ACC112 (cell line): ENCODE measurements at regions not wholly inside any gene's neighbourhood (a gene's known extent, or its start where the extent isn't known, plus 50 kb on each side); places are given as distances from the start of the nearest gene placed in this dataset.
"Not testable (repeated sequence)": the region's sequence is repeated elsewhere in the genome, so short reads cannot be mapped to it uniquely, and the experiment has no call there.

Experiments
- H2AFZ ChIP-seq: fragments of 200-600 bp; sonication (generic); one replicate; pipeline ENCODE4 v1.6.0; 2017; ENCODE audit warnings: antibody characterized with exemption, low read length; ENCODE audit not compliant: unreplicated experiment
- H3K27ac ChIP-seq: fragments of 200-600 bp; sonication (generic); 2 replicates; pipeline ENCODE4 v1.5.1; 2014; ENCODE audit warnings: low read depth, mild to moderate bottlenecking, antibody characterized with exemption, low read length, moderate library complexity
- H3K27me3 ChIP-seq: fragments of 200-600 bp; sonication (generic); 2 replicates; pipeline ENCODE4 v1.6.1; 2014; ENCODE audit warnings: mild to moderate bottlenecking, antibody characterized with exemption, low read length, moderate library complexity, mixed read lengths; ENCODE audit not compliant: insufficient read depth
- H3K36me3 ChIP-seq: fragments of 200-600 bp; sonication (generic); 2 replicates; pipeline ENCODE4 v1.6.1; 2016; ENCODE audit warnings: mild to moderate bottlenecking, antibody characterized with exemption, low read length, moderate library complexity, mixed read lengths; ENCODE audit not compliant: insufficient read depth
- H3K4me1 ChIP-seq: fragments of 200-600 bp; sonication (generic); one replicate; pipeline ENCODE4 v1.6.1; 2016; ENCODE audit warnings: low read length, mixed read lengths; ENCODE audit not compliant: insufficient read depth, unreplicated experiment, control insufficient read depth
- H3K4me3 ChIP-seq: fragments of 200-600 bp; sonication (generic); 2 replicates; pipeline ENCODE4 v1.5.1; 2014; ENCODE audit warnings: mild to moderate bottlenecking, low read depth, low read length
- H3K79me2 ChIP-seq: fragments of 200-600 bp; sonication (generic); one replicate; pipeline ENCODE4 v1.6.0; 2016; ENCODE audit warnings: low read length; ENCODE audit not compliant: control insufficient read depth, unreplicated experiment, insufficient read depth

DNA sequence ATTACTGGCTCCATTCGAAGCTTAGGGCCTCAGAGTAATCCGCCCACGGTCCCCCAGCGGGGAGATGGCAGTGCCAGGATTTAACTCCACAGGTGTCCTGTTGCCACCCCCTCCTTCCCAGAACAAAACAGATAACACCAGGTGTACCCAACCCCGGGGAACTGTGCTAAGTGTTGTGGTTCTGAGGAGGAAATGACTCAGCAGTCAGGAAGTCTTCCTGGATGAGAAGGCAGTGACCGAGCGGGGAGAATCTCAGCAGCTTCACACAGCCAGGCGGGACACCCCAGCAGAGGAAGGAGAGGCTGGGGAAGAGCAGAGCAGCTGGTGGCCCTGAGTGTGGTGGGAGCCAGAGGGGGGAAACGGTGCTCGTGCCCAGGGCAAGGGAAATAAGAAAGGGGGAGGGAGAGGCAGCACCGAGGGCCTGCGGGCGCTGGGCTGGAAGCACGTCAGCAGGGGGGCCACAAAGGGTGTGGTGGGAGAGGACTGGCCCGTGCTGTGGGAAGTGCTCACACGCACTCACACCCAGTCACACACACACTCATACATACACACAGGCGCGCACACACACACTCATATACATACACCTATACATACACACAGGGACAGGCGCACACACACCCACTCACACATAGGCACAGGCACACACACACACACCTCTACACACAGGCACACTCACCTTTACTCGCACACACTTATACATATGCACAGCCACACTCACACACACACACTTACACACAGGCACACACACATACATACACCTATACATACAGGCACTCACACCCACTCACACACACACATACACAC is 59.8 kb upstream of the CHST15 start:
- Histone ChIP-seq H3K4me3 (no peak overlapping the region), H3K36me3 (no peaks in the 10 kb centered on the region), H3K27ac (peak overlapping the region; percentile 65), H3K79me2 (no peaks in the 10 kb centered on the region), H2AFZ (no peak overlapping the region), H3K27me3 (no peaks in the 10 kb centered on the region), H3K4me1 (peaks cover 35% of the 10 kb centered on the region)

DNA sequence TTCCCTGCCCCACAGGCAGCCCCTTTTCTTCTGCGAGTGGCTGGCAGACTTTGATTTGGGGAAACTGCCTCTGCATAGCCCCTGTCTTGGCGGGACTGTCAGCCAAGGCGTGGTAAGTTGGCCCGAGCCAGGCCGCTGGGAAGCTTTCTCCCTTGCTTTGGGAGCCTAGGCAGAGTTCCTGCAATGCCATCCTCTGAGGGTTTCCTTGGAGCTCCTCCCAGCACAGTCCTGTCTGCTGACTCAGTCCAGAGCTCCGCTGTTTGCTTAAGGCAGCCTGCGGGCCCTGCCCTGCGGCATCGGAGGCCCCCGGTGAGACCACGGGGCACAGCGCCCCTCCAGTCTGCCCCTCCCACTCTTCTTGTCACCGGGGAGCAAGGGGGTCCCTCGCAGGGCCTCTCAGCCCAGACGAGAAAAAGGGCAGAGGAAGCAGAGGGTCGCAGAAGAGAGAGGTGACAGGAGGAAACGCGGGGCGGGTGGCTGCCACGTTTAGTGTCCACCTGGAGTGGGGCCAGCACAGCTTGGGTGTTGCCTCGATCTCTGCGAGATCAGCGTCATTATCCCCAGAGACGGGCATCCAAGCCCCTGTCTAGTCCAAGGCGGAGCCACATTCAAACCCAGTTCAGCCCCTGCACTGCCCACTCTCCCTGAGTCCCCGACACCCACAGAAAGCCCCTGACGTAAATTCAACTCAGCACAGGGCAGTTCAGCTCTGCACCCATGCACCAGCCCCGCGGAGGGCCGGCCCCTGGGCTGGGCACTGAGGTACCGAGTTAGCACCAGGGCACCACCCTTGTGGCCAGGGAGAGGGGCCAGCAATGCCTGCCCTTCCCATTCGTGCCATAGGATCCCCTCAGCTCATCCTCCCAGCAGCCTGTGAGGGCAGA is 59.0 kb upstream of the CHST15 start:
- H3K36me3 ChIP-seq: no peaks in the 10 kb centered on the region
- no peaks in the 10 kb centered on the region for H3K27me3 ChIP-seq
- no peaks in the 10 kb centered on the region for H3K79me2 ChIP-seq
- peak overlapping the region; percentile 65 for H3K27ac ChIP-seq
- peak overlapping the region; percentile 48 for H2AFZ ChIP-seq
- H3K4me3 ChIP-seq: no peak overlapping the region
- H3K4me1 ChIP-seq: peaks cover 35% of the 10 kb centered on the region

DNA sequence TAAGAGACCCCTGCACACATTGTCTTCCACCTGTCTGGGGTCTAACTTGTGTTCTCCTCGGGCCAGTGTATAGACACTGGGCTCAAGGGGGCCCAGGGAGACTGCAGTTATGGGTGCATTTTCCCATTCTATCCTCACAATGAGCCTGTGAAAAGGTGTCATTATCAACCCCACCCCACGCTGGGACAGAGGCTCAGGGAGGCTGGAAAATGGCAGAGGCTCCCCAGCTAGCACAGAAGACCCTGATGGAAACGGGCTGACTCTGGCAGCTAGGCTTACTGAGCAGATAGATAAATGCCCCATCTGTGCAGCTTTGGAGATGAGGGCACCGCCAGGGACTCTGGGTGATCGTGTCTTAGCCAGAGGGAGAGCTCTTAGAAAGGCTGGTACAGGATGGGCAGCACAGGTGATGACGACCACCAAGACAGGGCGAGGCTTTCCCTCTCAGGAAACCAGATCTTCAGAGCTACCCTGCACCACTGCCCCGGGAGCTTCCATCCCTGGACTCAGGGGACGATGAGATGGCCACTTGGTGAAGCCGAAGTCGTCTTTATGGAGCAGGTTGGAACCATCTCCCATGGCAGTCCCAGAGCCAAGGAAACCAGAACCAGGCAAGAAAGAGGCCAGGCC is 58.2 kb upstream of the CHST15 start:
- H2AFZ ChIP-seq: no peak overlapping the region
- H3K4me3 ChIP-seq: no peak overlapping the region
- H3K36me3 ChIP-seq: no peaks in the 10 kb centered on the region
- no peaks in the 10 kb centered on the region for H3K79me2 ChIP-seq
- H3K27me3 ChIP-seq: no peaks in the 10 kb centered on the region
- no peak overlapping the region for H3K27ac ChIP-seq
- H3K4me1 ChIP-seq: peaks cover 33% of the 10 kb centered on the region

GRCh38 chr10:124150807-124151417 is 57.5 kb upstream of the CHST15 start:
- Histone ChIP-seq H3K36me3 (no peaks in the 10 kb centered on the region), H2AFZ (no peak overlapping the region), H3K79me2 (no peaks in the 10 kb centered on the region), H3K27ac (no peak overlapping the region), H3K27me3 (no peaks in the 10 kb centered on the region), H3K4me1 (peaks cover 26% of the 10 kb centered on the region), H3K4me3 (no peak overlapping the region)

GRCh38 chr10:124150189-124150806 is 56.9 kb upstream of the CHST15 start:
- H3K79me2 ChIP-seq: no peaks in the 10 kb centered on the region
- H2AFZ ChIP-seq: no peak overlapping the region
- no peaks in the 10 kb centered on the region for H3K36me3 ChIP-seq
- no peak overlapping the region for H3K4me3 ChIP-seq
- H3K27ac ChIP-seq: no peak overlapping the region
- H3K4me1 ChIP-seq: peaks cover 27% of the 10 kb centered on the region
- no peaks in the 10 kb centered on the region for H3K27me3 ChIP-seq

DNA sequence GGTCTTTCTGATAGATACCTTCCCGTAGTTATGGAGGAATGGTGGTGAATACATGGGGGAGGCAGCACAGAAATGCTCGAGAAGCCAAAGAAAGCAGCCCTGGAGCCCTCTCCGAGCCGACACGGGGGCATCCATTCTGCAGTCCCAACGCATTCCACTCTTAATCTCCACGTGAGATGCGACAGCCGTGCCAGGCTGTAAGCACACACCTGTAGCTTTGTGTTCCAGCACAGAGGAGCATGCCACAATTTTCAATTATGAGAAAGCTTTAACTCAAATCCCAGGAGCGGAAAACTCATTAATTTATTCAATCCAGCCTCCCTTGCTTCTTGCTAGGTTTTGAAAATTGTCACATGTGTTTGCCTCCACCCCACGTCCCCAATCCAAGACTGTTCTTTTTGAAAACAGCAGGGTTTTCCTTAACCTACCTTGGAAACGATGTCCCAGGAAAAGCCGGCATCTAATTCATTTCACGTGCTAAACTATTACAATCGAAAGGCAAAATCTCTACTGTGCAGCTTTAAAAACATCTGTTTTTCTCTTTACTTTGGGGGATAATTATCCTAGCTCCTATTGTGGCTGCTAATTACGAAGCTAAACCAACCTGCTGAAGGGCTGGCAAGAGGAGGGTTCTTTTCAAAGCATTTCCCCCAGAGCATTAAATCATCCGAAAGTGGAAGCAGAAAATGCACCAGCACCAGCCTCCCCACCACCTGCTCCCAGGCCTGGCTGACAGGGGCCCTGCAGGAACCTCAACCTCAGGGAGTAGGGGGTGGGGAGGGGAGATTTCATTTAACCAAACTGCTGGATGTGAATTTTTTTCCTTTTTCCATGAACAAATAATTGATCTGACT is 56.0 kb upstream of the CHST15 start:
- H3K27ac ChIP-seq: no peak overlapping the region
- H3K4me3 ChIP-seq: no peak overlapping the region
- peaks cover 33% of the 10 kb centered on the region for H3K4me1 ChIP-seq
- no peaks in the 10 kb centered on the region for H3K36me3 ChIP-seq
- H3K79me2 ChIP-seq: no peaks in the 10 kb centered on the region
- H3K27me3 ChIP-seq: no peaks in the 10 kb centered on the region
- no peak overlapping the region for H2AFZ ChIP-seq

DNA sequence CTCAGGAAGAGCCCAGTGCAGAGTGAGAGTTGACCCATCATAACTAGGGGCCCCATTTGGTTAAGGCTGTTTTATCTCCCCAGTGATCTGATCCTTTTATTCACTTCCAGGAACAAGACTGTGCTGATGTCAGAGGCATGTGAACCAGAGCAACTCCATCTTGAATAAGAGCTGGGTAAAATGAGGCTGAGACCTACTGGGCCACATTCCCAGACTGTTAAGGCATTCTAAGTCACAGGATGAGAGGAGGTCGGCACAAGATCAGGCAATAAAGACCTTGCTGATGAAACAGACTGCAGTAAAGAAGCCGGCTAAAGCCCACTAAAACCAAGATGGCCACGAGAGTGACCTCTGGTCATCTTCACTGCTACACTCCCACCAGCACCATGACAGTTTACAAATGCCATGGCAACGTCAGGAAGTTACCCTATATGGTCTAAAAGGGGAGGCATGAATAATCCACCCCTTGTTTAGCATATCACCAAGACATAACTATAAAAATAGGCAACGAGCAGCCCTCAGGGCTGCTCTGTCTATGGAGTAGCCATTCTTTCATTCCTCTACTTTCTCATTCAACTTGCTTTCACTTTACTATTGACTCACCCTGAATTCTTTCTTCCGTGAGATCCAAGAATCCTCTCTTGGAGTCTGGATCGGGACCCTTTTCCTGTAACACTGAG is 55.3 kb upstream of the CHST15 start:
- not testable (repeated sequence) for H3K79me2 ChIP-seq, H3K36me3 ChIP-seq, H3K4me3 ChIP-seq, H2AFZ ChIP-seq, H3K27ac ChIP-seq, H3K27me3 ChIP-seq
- H3K4me1 ChIP-seq: peaks cover 33% of the 10 kb centered on the region

DNA sequence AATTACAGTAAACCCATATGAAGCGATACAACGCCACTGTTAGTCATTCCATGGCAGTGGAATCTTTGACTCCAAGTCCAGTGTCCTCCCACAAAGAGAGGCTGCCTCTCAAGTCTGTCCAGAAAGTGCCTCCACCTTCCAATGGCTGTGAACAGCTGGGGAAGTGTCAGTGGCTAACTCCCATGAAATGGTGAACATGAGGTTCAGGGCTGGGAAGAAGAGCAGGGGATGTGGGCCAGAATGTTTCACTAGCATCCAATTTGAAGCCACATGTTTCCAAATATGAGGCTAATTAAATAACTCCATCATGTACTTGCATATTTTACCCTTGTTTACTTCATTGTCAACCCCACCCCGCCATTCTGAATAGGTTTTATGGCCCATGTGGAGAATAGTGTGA is 53.1 kb upstream of the CHST15 start:
- Histone ChIP-seq H3K27ac (no peak overlapping the region), H3K79me2 (no peaks in the 10 kb centered on the region)

GRCh38 chr10:124145109-124145870 is 51.9 kb upstream of the CHST15 start:
- no peak overlapping the region for H2AFZ ChIP-seq
- H3K36me3 ChIP-seq: no peaks in the 10 kb centered on the region
- H3K27ac ChIP-seq: no peak overlapping the region
- H3K79me2 ChIP-seq: no peaks in the 10 kb centered on the region
- peaks cover 2% of the 10 kb centered on the region; the same call in 1 of the 2 replicates for H3K27me3 ChIP-seq
- no peak overlapping the region for H3K4me3 ChIP-seq
- peaks cover 12% of the 10 kb centered on the region for H3K4me1 ChIP-seq

More for the DNA sequence above, 53.1 kb upstream of the CHST15 start:
- H2AFZ ChIP-seq: no peak overlapping the region
- H3K4me3 ChIP-seq: no peak overlapping the region
- H3K4me1 ChIP-seq: peaks cover 12% of the 10 kb centered on the region
- H3K27me3 ChIP-seq: no peaks in the 10 kb centered on the region
- H3K36me3 ChIP-seq: no peaks in the 10 kb centered on the region
